Sigmoid colon (tissue), 6 donors: ENCODE measurements at regions not wholly inside any gene's neighbourhood (a gene's known extent, or its start where the extent isn't known, plus 50 kb on each side); places are given as distances from the start of the nearest gene placed in this dataset.

Source experiments
- DNase-seq: peaks from one replicate; pipeline ENCODE4 v3.0.0-alpha.2; 2019
- H3K27ac ChIP-seq, 4 donors: fragments of 200-600 bp; sonication (generic); one replicate each; pipeline ENCODE4 v1.5.1; 2016 to 2019; ENCODE audit warnings: mild to moderate bottlenecking in 1 of 4
- H3K27me3 ChIP-seq, 3 donors: fragments of 200-600 bp; sonication (generic); one replicate each; pipeline ENCODE4 v1.5.1; 2019; ENCODE audit warnings: mild to moderate bottlenecking in 1 of 3
- H3K36me3 ChIP-seq, 4 donors: fragments of 200-600 bp; sonication (generic); one replicate each; pipeline ENCODE4 v1.5.1; 2016 to 2019
- H3K4me1 ChIP-seq, 4 donors: fragments of 200-600 bp; sonication (generic); one replicate each; pipeline ENCODE4 v1.5.1; 2017 to 2019
- H3K4me3 ChIP-seq, 4 donors: fragments of 200-600 bp; sonication (generic); one replicate each; pipeline ENCODE4 v1.5.1; 2017 to 2019; ENCODE audit warnings: mild to moderate bottlenecking in 2 of 4, moderate library complexity in 1 of 4
- H3K9me3 ChIP-seq, 4 donors: fragments of 200-600 bp in 3 of 4; sonication (generic) in 3 of 4; one replicate each; pipeline versions ENCODE4 v1.5.1 to v1.6.1; 2013 to 2019
- EP300 ChIP-seq, 4 donors: sonication (generic); formaldehyde crosslinking; IDR thresholded peaks; one replicate each; pipeline ENCODE4 v1.6.1; 2017; ENCODE audit warnings: antibody characterized with exemption in 4 of 4
- POLR2A ChIP-seq, 2 donors: fragments of 450-650 bp; IDR thresholded peaks; one replicate each; pipeline ENCODE4 v1.6.1; 2016; ENCODE audit warnings: antibody characterized with exemption in 2 of 2, mild to moderate bottlenecking in 2 of 2, moderate library complexity in 2 of 2
- POLR2AphosphoS5 ChIP-seq, 4 donors: sonication (generic); formaldehyde crosslinking; IDR thresholded peaks; one replicate each; pipeline ENCODE4 v1.6.1; 2017; ENCODE audit warnings: antibody characterized with exemption in 4 of 4
- WGBS, 2 donors: extraction: QIAGEN DNeasy Blood & Tissue Kit; methylation state at CpG; one replicate each; pipeline ENCODE4 v1.1.7; 2013; 5-methylcytosine and 5-hydroxymethylcytosine counted together
- intact Hi-C: fragments of 100-400 bp; cut with DNase I; formaldehyde crosslinking; loops from one replicate; pipeline ENCODE4 v1.15.1; 2023
- TF ChIP-seq, protein P1 (sequence below), 4 experiments: fragments of 450-650 bp in 3 of 4; fragments of 200-600 bp in 1 of 4; IDR thresholded peaks; one replicate each; pipeline ENCODE4 v1.5.1; 2016 to 2019; ENCODE audit warnings: antibody characterized with exemption in 4 of 4, mild to moderate bottlenecking in 3 of 4, moderate library complexity in 2 of 4
- donor health status: healthy with polysubstance abuse.
- donor health status: healthy.

GRCh38 chr6:44624226-44624625, 236.7 kb downstream of the CDC5L start:
- TF ChIP-seq POLR2A (IDR thresholded peaks at IDR 0.05), result no peak
- no peak for TF ChIP-seq POLR2AphosphoS5 (IDR thresholded peaks at IDR 0.05)
- TF ChIP-seq, protein P1, sequence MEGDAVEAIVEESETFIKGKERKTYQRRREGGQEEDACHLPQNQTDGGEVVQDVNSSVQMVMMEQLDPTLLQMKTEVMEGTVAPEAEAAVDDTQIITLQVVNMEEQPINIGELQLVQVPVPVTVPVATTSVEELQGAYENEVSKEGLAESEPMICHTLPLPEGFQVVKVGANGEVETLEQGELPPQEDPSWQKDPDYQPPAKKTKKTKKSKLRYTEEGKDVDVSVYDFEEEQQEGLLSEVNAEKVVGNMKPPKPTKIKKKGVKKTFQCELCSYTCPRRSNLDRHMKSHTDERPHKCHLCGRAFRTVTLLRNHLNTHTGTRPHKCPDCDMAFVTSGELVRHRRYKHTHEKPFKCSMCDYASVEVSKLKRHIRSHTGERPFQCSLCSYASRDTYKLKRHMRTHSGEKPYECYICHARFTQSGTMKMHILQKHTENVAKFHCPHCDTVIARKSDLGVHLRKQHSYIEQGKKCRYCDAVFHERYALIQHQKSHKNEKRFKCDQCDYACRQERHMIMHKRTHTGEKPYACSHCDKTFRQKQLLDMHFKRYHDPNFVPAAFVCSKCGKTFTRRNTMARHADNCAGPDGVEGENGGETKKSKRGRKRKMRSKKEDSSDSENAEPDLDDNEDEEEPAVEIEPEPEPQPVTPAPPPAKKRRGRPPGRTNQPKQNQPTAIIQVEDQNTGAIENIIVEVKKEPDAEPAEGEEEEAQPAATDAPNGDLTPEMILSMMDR (IDR thresholded peaks at IDR 0.05), result no peak
- no peak for TF ChIP-seq EP300 (IDR thresholded peaks at IDR 0.05)
- Histone ChIP-seq H3K4me3 (no peak overlapping the region), H3K36me3 (no peaks in the 10 kb centered on the region), H3K4me1 (no peaks in the 10 kb centered on the region), H3K9me3 (no peaks in the 10 kb centered on the region), H3K27me3 (no peaks in the 10 kb centered on the region), H3K27ac (no peak overlapping the region)
- DNase-seq, result no peak
- intact Hi-C loops, result no loop called here
- WGBS, 2 donors, result 57 to 70% methylated on average over 5 of the region's 5 CpGs

DNA sequence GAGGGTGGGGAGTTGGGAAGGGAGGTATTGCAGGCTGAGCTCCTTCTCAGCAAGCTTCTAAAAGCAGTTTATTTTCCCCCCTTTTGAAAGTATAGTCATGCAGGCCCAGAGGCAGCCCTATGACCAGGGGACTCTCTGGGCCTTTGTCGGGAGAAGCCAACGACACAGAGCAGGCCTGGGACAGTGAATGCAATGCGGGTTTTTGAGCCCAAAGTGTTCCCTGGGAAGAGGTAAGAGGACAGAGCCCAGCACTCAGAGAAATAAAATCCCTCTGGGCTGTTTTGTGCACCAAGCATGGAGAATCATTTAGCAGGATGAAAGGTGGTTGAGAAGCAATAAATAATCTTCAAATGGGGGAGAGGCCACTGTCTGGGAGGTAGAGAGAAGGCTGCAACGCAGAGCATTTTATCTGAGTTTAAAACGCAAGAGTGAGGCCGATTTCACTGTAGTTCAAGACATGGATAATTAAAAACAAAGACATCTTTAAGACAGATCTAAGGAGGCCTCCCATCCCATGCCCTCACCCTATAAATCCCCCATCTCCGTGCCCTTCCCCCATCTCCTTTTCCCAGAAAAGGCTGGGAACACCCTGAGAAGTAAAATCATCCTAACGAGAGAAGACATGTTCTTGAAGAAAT, 237.5 kb downstream of the CDC5L start:
- Histone ChIP-seq H3K4me1 (no peaks in the 10 kb centered on the region), H3K27ac (no peak overlapping the region), H3K36me3 (no peaks in the 10 kb centered on the region), H3K27me3 (no peaks in the 10 kb centered on the region), H3K9me3 (no peaks in the 10 kb centered on the region), H3K4me3 (no peak overlapping the region)
- TF ChIP-seq, protein P1 (IDR thresholded peaks at IDR 0.05), result no peak
- no peak for TF ChIP-seq EP300 (IDR thresholded peaks at IDR 0.05)
- TF ChIP-seq POLR2A (IDR thresholded peaks at IDR 0.05), result no peak
- TF ChIP-seq POLR2AphosphoS5 (IDR thresholded peaks at IDR 0.05), result no peak
- intact Hi-C loops, result no loop called here
- WGBS, 2 donors, result 89 to 93% methylated on average over 8 of the region's 8 CpGs
- no peak for DNase-seq

- Histone ChIP-seq H3K27me3 (peaks cover 0 to 5% (median 4%) of the 10 kb centered on the region in 3 donors), H3K4me1 (no peaks in the 10 kb centered on the region), H3K36me3 (no peaks in the 10 kb centered on the region), H3K4me3 (no peak overlapping the region), H3K9me3 (no peaks in the 10 kb centered on the region), H3K27ac (no peak overlapping the region)
- TF ChIP-seq, protein P1 (IDR thresholded peaks at IDR 0.05), result no peak
- TF ChIP-seq POLR2AphosphoS5 (IDR thresholded peaks at IDR 0.05) (no peak), POLR2A (IDR thresholded peaks at IDR 0.05) (no peak), EP300 (IDR thresholded peaks at IDR 0.05) (no peak)
- intact Hi-C loops, result no loop called here
- DNase-seq, result no peak
- 95 to 99% methylated on average over 2 of the region's 2 CpGs for WGBS, 2 donors
These were observed 238.5 kb downstream of the CDC5L start for GRCh38 chr6:44625996-44626395.

GRCh38 chr6:44626616-44627015, 239.1 kb downstream of the CDC5L start:
- intact Hi-C loops, result no loop called here
- H3K9me3 ChIP-seq, result no peaks in the 10 kb centered on the region
- 39 to 76% methylated on average over 9 of the region's 9 CpGs for WGBS, 2 donors
- H3K27me3 ChIP-seq, result peaks cover 0 to 10% (median 4%) of the 10 kb centered on the region in 3 donors
- TF ChIP-seq, protein P1 (IDR thresholded peaks at IDR 0.05), result no peak
- no peak for TF ChIP-seq POLR2AphosphoS5 (IDR thresholded peaks at IDR 0.05)
- TF ChIP-seq EP300 (IDR thresholded peaks at IDR 0.05), result no peak
- no peak for TF ChIP-seq POLR2A (IDR thresholded peaks at IDR 0.05)
- DNase-seq, result no peak
- H3K27ac ChIP-seq, result no peak overlapping the region
- H3K4me3 ChIP-seq, result no peak overlapping the region
- H3K36me3 ChIP-seq, result no peaks in the 10 kb centered on the region
- H3K4me1 ChIP-seq, result no peaks in the 10 kb centered on the region
